ENCODE measurements at regions not wholly inside any gene's neighbourhood (a gene's known extent, or its start where the extent isn't known, plus 50 kb on each side); places are given as distances from the start of the nearest gene placed in this dataset.

- TF ChIP-seq TAF1 (IDR thresholded peaks at IDR 0.05; ENCODE audit: low read depth, low read length) = no peak
- no peak for TF ChIP-seq SPI1 (IDR thresholded peaks at IDR 0.05; ENCODE audit: low read depth, low read length)
- TF ChIP-seq POLR2A (IDR thresholded peaks at IDR 0.05; ENCODE audit: low read depth, low read length) = no peak
- TF ChIP-seq POLR2AphosphoS5 (IDR thresholded peaks at IDR 0.05; ENCODE audit: low read depth, low read length) = no peak
These were observed 286.1 kb upstream of the USP25 start for GRCh38 chr21:15443740-15444117.
